T-cell (primary cell): ENCODE measurements at regions not wholly inside any gene's neighbourhood (a gene's known extent, or its start where the extent isn't known, plus 50 kb on each side); places are given as distances from the start of the nearest gene placed in this dataset.

ENCODE experiments used
- ATAC-seq, 4 experiments: fragments of 200-7000 bp in 3 of 4; fragments of 150-1000 bp in 1 of 4; cut with Tn5 transposase; replicated peaks in 1 of 4; 1 replicate in 3 of 4; 2 replicates in 1 of 4; pipeline ENCODE4 v1.10.0; 2021; ENCODE audit warnings: moderate library complexity in 3 of 4, mild to moderate bottlenecking in 2 of 4, moderate number of reproducible peaks in 1 of 4
- CTCF ChIA-PET, 2 donors: fragments of 300-600 bp; sonication (Branson Sonifier 250); formaldehyde crosslinking; loops; one replicate each; lab custom pipeline; 2022; ENCODE audit warnings: antibody characterized with exemption in 2 of 2; lab: Charles Lee
- POLR2A ChIA-PET, 2 donors: fragments of 300-600 bp; sonication (Branson Sonifier 250); formaldehyde crosslinking; loops; one replicate each; lab custom pipeline; 2022; ENCODE audit warnings: antibody characterized with exemption in 2 of 2; lab: Charles Lee
- DNase-seq, 35 experiments: peaks; one replicate each; pipeline versions ENCODE4 v3.0.0 to v3.0.0-alpha.2; 2013 to 2023
- H3K27ac ChIP-seq: one replicate; pipeline ENCODE4 v1.5.1; 2013; ENCODE audit warnings: low read length
- H3K27me3 ChIP-seq, 2 experiments: replicated peaks in 1 of 2; 1 replicate in 1 of 2; 2 replicates in 1 of 2; pipeline versions ENCODE4 v1.6.1 to v1.7.0; 2013; ENCODE audit warnings: low read length in 1 of 2, mixed read lengths in 1 of 2; ENCODE audit not compliant: control insufficient read depth in 2 of 2, insufficient read depth in 2 of 2; ENCODE audit errors: extremely low read depth in 1 of 2
- H3K36me3 ChIP-seq, 2 donors: 1 replicate in 1 of 2; 2 replicates in 1 of 2; pipeline versions ENCODE4 v1.6.1 to v1.7.0; 2013; ENCODE audit warnings: low read length in 1 of 2; ENCODE audit not compliant: control insufficient read depth in 2 of 2, insufficient read depth in 1 of 2; ENCODE audit errors: extremely low read depth in 1 of 2
- H3K4me1 ChIP-seq, 2 experiments: 1 replicate in 1 of 2; 2 replicates in 1 of 2; pipeline versions ENCODE4 v1.6.1 to v1.7.0; 2013; ENCODE audit warnings: low read length in 2 of 2, mixed read lengths in 1 of 2; ENCODE audit not compliant: insufficient read depth in 2 of 2, control insufficient read depth in 1 of 2; ENCODE audit errors: extremely low read depth in 1 of 2
- H3K4me3 ChIP-seq, 2 donors: 1 replicate in 1 of 2; 2 replicates in 1 of 2; pipeline versions ENCODE4 v1.5.1 to v1.7.0; 2013; ENCODE audit warnings: mild to moderate bottlenecking in 2 of 2, low read length in 1 of 2, moderate library complexity in 1 of 2; ENCODE audit not compliant: control insufficient read depth in 1 of 2; ENCODE audit errors: extremely low read depth in 1 of 2
- H3K9me3 ChIP-seq: 2 replicates; pipeline ENCODE4 v1.7.0; 2013
- H3K27ac Mint-ChIP-seq, 2 donors: one replicate each; pipeline ENCODE4 v1.8.0; 2020 to 2021; ENCODE audit warnings: mild to moderate bottlenecking in 2 of 2, mixed read lengths in 2 of 2
- H3K27me3 Mint-ChIP-seq, 2 donors: one replicate each; pipeline ENCODE4 v1.8.0; 2021 to 2022; ENCODE audit warnings: mixed read lengths in 2 of 2
- H3K36me3 Mint-ChIP-seq: one replicate; pipeline ENCODE4 v1.8.0; 2021; ENCODE audit warnings: mixed read lengths
- H3K4me1 Mint-ChIP-seq, 3 donors: one replicate each; pipeline ENCODE4 v1.8.0; 2020 to 2022; ENCODE audit warnings: mixed read lengths in 3 of 3, mild to moderate bottlenecking in 1 of 3
- H3K4me3 Mint-ChIP-seq, 3 donors: one replicate each; pipeline ENCODE4 v1.8.0; 2020 to 2022; ENCODE audit warnings: mild to moderate bottlenecking in 3 of 3, mixed read lengths in 3 of 3, moderate library complexity in 3 of 3
- H3K9me3 Mint-ChIP-seq, 3 donors: one replicate each; pipeline ENCODE4 v1.8.0; 2020 to 2022; ENCODE audit warnings: mixed read lengths in 3 of 3
- WGBS: methylation state at CpG from one replicate; pipeline ENCODE4 v1.1.5; 2013; ENCODE audit warnings: missing lambda C conversion rate; ENCODE audit not compliant: insufficient coverage; 5-methylcytosine and 5-hydroxymethylcytosine counted together

DNA sequence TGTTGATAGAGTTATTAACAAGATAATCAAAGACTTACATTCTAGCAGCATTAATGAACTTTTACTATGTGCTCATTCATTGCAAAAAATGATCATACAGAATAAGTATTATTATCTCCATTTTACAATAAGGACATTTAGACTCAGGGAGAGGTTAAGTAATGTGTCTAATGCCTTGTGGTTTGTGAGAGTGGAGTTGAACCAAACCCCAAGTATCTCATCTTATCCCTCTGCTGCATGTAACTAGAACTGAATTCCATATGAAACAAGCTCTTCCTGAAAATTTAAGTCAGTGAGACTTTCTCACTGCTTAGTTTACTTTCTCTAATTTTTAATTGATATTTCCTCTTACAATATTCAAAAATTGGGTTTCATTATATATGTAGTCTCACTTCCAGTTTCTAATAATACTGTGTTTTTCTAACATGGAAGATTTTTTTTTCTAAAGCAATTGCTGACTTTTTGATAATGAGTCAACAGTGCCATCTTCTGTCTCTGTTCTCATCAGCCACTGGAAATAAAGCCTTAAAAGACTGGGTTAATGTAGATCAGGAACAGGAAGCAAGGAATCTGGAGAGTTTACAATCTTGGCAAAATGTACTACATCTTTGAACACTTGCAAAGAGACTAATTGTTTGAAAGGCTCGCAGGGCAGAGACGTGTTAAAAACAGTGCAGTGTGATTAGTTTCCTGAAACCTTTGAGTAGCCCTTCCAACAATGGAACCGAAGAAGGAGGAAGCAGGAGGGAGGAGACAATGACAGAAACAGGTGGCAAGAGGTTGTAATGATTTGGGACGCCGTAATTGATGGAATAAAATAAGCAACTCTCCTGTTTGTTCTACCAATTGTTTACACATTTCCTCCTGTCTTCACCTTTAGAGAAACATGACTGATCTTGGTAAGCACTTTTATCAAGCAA is 567.6 kb downstream of the MRPL39 start:
- Mint-ChIP-seq H3K27me3 (no peaks in the 10 kb centered on the region), H3K4me3 (peak overlapping the region in 1 of 3 donors; percentile 7), H3K36me3 (no peaks in the 10 kb centered on the region), H3K27ac (no peak overlapping the region), H3K4me1 (peaks cover 0 to 5% (median 0%) of the 10 kb centered on the region in 3 donors), H3K9me3 (peaks cover 0 to 4% (median 0%) of the 10 kb centered on the region in 3 donors)
- Histone ChIP-seq H3K27me3 (no peaks in the 10 kb centered on the region), H3K9me3 (no peaks in the 10 kb centered on the region), H3K4me3 (no peak overlapping the region), H3K4me1 (no peaks in the 10 kb centered on the region), H3K27ac (no peak overlapping the region), H3K36me3 (no peaks in the 10 kb centered on the region)
- no peak for DNase-seq
- ChIA-PET CTCF (no interaction called here), POLR2A (no interaction called here)
- no peak for ATAC-seq
- WGBS: 13% methylated on average over 1 of the region's 5 CpGs

DNA sequence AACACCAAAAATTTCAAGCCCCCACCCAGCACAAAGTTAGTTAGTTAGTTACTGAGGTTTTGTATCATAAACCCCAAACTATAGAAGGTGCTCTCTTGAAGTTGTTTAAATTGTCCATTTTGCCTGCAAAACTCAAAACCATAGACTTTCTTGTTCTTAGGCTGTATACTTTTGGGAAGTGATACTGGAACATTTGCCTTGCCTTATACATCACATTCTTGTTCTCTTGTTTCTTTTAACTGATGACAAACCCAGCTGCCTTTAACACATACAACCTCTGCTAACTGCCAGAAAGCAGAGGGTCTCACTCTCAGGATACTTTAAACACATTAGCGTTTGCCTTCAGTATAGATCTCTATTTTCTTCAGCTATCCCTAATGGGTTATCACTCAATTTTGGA is 570.5 kb downstream of the MRPL39 start:
- CTCF ChIA-PET: no interaction called here
- Mint-ChIP-seq H3K4me1 (peaks cover 0 to 5% (median 0%) of the 10 kb centered on the region in 3 donors), H3K27ac (no peak overlapping the region), H3K9me3 (peaks cover 0 to 4% (median 0%) of the 10 kb centered on the region in 3 donors), H3K27me3 (no peaks in the 10 kb centered on the region), H3K36me3 (no peaks in the 10 kb centered on the region), H3K4me3 (no peak overlapping the region)
- Histone ChIP-seq H3K27me3 (no peaks in the 10 kb centered on the region), H3K4me1 (no peaks in the 10 kb centered on the region), H3K36me3 (no peaks in the 10 kb centered on the region), H3K27ac (no peak overlapping the region), H3K4me3 (no peak overlapping the region), H3K9me3 (no peaks in the 10 kb centered on the region)
- POLR2A ChIA-PET: no interaction called here
- DNase-seq (no peak), ATAC-seq (no peak)
- WGBS: 91% methylated on average over 1 of the region's 1 CpG

DNA sequence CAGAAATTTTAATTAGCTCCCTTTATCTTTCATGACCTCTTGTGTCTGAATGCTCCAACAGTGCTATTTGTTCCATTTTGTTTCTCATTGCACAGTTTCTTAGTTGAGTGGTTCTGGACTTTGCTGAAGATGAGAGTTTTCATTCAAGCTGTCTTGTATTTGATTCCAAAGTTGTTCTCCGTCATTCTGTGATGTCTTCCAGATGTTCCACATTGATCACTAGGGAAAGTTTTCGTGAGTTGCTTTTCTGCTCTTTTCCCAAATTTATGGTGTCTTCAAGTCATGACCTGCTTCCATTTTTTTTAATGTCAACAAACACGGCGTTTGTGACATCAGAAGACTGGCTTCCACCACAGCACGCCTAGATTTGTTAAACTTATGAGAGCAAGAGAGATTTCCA is 575.5 kb downstream of the MRPL39 start:
- Histone ChIP-seq H3K36me3 (no peaks in the 10 kb centered on the region), H3K4me1 (no peaks in the 10 kb centered on the region), H3K4me3 (no peak overlapping the region), H3K27ac (no peak overlapping the region), H3K27me3 (no peaks in the 10 kb centered on the region), H3K9me3 (no peaks in the 10 kb centered on the region)
- peaks cover 0 to 2% (median 0%) of the 10 kb centered on the region in 3 donors for H3K9me3 Mint-ChIP-seq
- no peak for DNase-seq
- ATAC-seq: no peak
- ChIA-PET POLR2A (no interaction called here), CTCF (no interaction called here)
- no peaks in the 10 kb centered on the region for H3K4me1 Mint-ChIP-seq
- H3K4me3 Mint-ChIP-seq: no peak overlapping the region
- no peak overlapping the region for H3K27ac Mint-ChIP-seq
- WGBS: 87% methylated on average over 3 of the region's 5 CpGs
- no peaks in the 10 kb centered on the region for H3K36me3 Mint-ChIP-seq
- H3K27me3 Mint-ChIP-seq: no peaks in the 10 kb centered on the region

DNA sequence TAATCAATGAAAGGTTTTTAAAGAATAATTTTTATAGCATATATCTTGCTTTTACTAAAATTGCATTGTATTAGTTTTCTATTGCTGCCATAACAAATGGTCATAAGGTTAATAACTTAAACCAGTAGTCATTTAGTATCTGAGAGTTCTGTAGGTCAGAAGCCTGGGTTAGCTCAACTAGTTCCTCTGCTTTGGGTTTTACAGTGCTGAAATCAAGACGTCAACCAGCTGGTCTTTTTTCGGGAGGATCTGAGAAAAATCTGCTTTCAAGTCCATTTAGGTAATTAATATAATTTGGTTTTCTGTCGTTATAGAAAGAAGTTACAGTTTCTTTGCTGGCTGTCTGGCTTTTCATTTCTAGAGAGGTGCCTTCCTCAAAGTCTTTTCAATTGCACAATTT is 577.7 kb downstream of the MRPL39 start:
- H3K27me3 Mint-ChIP-seq: no peaks in the 10 kb centered on the region
- no CpG with 5 or more reads among the region's 3 CpGs for WGBS
- ATAC-seq (no peak), DNase-seq (no peak)
- Histone ChIP-seq H3K27ac (no peak overlapping the region), H3K9me3 (no peaks in the 10 kb centered on the region), H3K4me3 (no peak overlapping the region), H3K27me3 (no peaks in the 10 kb centered on the region), H3K36me3 (no peaks in the 10 kb centered on the region), H3K4me1 (no peaks in the 10 kb centered on the region)
- peaks cover 0 to 3% (median 0%) of the 10 kb centered on the region in 3 donors for H3K9me3 Mint-ChIP-seq
- no peaks in the 10 kb centered on the region for H3K36me3 Mint-ChIP-seq
- ChIA-PET POLR2A (no interaction called here), CTCF (no interaction called here)
- no peaks in the 10 kb centered on the region for H3K4me1 Mint-ChIP-seq
- H3K27ac Mint-ChIP-seq: no peak overlapping the region
- no peak overlapping the region for H3K4me3 Mint-ChIP-seq

DNA sequence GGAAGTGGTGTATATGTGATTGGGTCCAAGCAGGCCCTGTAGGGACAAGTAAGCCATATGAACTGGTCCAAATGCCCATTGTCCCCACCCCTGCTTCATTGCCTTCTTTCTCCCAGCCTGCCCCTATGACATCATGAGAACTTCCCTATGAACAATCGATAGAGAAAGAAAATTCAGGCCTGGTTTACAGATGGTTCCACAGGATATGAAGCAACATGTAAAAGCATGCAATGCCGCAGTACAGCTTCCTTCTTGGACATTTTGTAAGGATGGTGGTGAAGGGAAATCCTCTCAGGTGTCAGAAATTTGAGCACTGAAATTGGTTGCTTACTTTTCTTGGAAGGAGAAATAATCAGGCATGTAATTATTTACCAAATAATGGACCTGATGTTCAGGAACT is 581.7 kb downstream of the MRPL39 start:
- DNase-seq (no peak), ATAC-seq (no peak)
- H3K36me3 ChIP-seq: no peaks in the 10 kb centered on the region
- Mint-ChIP-seq H3K4me3 (no peak overlapping the region), H3K27ac (no peak overlapping the region), H3K27me3 (no peaks in the 10 kb centered on the region), H3K9me3 (peaks cover 5 to 9% (median 6%) of the 10 kb centered on the region in 3 donors), H3K36me3 (no peaks in the 10 kb centered on the region), H3K4me1 (no peaks in the 10 kb centered on the region)
- H3K9me3 ChIP-seq: no peaks in the 10 kb centered on the region
- CTCF ChIA-PET: no interaction called here
- H3K4me1 ChIP-seq: no peaks in the 10 kb centered on the region
- POLR2A ChIA-PET: no interaction called here
- WGBS: 90% methylated on average over 2 of the region's 2 CpGs
- H3K4me3 ChIP-seq: no peak overlapping the region
- H3K27me3 ChIP-seq: no peaks in the 10 kb centered on the region
- no peak overlapping the region for H3K27ac ChIP-seq

DNA sequence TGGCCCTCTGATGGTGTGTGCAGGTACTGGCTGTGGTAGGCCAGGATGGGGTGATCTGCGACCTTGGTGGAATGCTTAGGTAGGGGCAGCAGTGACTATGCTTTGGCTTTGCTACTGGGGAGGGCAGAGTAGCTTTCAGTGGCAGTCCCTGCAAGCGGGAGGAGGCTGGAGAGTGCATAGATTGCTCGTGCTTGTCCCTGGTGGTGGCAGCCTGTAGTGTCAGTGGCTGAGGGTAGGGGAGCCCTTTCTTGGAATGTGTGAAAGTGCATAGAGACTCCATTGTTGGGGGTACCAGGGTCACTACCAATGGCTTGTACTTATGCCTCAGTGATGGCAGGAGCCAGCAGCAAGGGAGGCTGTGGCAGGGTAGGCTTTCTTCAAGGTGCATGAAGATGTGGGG is 582.6 kb downstream of the MRPL39 start:
- H3K4me1 Mint-ChIP-seq: no peaks in the 10 kb centered on the region
- H3K36me3 Mint-ChIP-seq: no peaks in the 10 kb centered on the region
- no peak overlapping the region for H3K4me3 ChIP-seq
- no peak overlapping the region for H3K27ac Mint-ChIP-seq
- H3K36me3 ChIP-seq: no peaks in the 10 kb centered on the region
- H3K4me1 ChIP-seq: no peaks in the 10 kb centered on the region
- DNase-seq (no peak), ATAC-seq (no peak)
- no peak overlapping the region for H3K27ac ChIP-seq
- CTCF ChIA-PET: no interaction called here
- POLR2A ChIA-PET: no interaction called here
- 68% methylated on average over 3 of the region's 3 CpGs for WGBS
- H3K9me3 ChIP-seq: no peaks in the 10 kb centered on the region
- no peaks in the 10 kb centered on the region for H3K27me3 ChIP-seq
- H3K9me3 Mint-ChIP-seq: peaks cover 5 to 11% (median 10%) of the 10 kb centered on the region in 3 donors
- no peaks in the 10 kb centered on the region for H3K27me3 Mint-ChIP-seq
- no peak overlapping the region for H3K4me3 Mint-ChIP-seq
